HG03460 (cell line): ENCODE measurements at regions not wholly inside any gene's neighbourhood (a gene's known extent, or its start where the extent isn't known, plus 50 kb on each side); places are given as distances from the start of the nearest gene placed in this dataset.
"Not testable (repeated sequence)": the region's sequence is repeated elsewhere in the genome, so short reads cannot be mapped to it uniquely, and the experiment has no call there.

Experiments
- ATAC-seq: cut with Tn5 transposase; IDR thresholded peaks from one replicate; pipeline ENCODE4 v1.9.1; 2021; ENCODE audit not compliant: unreplicated experiment

DNA sequence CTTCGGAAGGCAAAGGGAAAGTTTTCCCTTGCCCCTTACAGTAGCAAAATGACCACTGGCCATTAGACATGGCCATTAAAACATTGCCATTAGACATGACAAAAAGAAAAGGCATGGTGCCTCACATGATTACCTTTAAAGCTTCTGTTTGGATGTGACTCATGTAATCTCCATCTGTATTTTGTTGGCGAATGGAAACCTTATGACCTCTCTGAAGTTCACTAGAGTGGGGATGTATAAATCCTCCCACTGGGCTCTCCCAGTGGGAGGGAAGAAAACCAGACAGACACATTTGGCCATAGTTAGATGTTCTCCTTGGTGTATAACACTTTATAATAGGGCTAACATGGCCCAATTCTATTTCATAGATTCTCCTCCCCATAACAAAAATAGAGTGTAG, 152.6 kb downstream of the MAGEB17 start:
- no peak for ATAC-seq

DNA sequence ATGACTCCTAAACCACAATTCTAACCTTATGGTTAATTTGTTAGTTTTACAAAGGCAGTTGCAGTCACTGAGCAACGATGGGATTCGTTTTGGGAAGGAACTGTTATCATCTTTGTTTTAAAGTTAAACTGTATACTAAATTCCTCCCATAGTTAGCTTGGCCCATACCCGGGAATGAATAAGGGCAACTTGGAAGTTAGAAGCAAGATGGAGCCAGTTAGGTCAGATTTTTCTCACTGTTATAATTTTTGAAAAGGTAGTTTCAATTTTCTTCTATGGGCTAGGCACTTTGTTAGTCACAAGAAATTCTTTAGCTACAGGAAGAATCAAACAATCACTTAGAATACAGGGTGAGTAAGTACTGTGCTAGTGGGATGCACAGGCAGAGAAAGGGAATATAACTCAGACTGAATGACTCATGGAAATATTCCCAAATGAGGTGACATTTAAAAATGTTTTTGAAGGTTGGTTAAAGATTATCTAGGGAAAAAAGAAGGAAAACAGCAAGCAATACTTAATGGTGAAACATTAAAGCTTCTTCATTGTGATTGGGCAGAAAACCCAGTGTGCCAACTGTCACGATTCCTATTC, 153.6 kb downstream of the MAGEB17 start:
- no peak for ATAC-seq

GRCh38 chrX:16333453-16333852, 166.2 kb downstream of the MAGEB17 start:
- ATAC-seq = no peak

DNA sequence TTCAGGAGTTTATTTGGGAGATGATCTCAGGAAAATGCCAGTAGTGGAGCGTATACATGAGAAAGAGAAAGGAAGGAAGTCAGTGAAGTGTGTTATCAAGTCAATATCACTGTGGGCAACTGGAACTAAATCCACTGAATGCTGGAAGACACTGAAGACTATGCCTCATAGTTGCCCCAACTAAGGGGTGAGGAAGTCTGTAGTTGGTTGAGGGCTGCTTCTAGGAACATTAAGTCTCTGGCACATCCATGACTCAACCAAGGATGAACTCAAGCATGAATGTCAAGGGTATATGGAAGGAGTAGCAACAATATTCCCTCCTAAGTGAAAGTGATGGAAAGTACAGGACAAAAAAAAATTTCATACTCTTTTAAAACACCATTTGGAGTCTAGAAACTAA, 167.9 kb downstream of the MAGEB17 start:
- ATAC-seq = no peak

DNA sequence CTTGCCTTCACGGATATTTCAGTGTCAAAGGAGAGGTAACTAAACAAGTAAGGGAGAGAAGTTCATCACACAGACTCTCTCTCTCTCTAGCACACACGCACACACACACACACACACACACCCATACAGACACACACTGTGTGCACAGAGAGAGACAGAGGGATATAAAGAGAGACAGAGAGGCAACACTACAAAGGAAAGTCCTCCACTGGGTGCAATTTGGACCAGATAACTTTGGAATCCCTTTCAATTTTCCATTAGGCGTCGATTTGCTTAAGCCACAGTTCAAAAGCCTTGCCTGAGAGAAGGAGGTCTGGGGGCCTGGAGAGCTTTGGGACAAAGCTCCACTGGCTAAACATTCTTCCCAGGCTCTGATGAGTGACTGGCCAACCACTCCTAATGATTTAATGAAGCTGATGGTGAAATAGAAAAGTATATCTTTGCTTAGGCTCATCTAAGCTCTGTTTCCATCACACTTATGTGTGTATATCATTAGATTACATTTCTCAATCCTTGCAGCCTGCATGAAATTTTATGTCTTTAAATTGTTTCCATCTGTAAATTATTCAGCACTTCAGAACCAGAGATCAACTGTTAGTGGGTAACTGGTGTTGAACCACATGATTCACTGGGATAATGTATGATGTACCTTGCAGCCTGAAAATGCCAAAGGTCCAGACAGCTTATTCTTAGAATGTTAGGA, 180.8 kb downstream of the MAGEB17 start:
- ATAC-seq = no peak

DNA sequence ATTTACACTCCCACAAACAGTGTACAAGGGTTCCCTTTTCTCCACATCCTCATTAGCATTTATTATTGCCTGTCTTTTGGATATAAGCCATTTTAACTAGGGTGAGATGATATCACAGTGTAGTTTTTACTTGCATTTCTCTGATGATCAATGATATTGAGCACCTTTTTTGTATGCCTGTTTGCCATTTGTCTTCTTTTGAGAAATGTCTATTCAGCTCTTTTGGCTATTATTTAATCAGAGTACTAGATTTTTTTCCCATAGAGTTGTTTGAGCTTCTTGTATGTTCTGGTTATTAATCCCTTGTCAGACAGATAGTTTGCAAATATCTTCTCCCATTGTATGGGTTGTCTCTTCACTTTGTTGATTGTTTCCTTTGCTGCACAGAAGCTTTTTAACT, 190.6 kb downstream of the MAGEB17 start:
- no peak for ATAC-seq

DNA sequence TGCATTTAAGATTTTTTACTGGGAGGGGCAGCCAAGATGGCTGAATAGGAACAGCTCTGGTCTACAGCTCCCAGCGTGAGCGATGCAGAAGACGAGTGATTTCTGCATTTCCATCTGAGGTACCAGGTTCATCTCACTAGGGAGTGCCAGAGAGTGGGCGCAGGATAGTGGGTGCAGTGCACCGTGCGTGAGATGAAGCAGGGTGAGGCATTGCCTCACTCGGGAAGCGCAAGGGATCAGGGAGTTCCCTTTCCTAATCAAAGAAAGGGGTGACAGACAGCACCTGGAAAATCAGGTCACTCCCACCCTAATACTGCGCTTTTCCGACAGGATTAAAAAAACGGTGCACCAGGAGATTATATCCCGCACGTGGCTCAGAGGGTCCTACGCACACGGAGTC, 192.8 kb downstream of the MAGEB17 start:
- ATAC-seq = not testable (repeated sequence)

DNA sequence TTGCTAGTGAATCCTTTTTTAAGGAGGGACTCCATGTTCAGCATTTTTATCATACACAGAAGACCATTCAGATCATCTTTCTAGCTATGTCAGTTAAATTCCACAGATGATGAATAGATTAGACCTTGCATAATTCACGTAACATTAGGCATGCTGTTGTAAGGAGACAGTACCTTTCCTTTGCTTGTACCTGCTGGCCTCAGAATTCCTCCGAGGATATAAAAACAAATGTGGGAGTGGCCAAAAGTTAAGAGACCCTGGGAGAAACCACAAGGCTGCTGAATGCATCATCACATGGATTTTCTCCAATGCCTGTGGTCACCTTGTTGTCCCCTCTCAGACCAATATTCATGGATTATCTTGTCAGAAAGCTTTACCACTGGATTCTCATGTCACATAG, 201.4 kb downstream of the MAGEB17 start:
- no peak for ATAC-seq

GRCh38 chrX:16376056-16376455, 208.8 kb downstream of the MAGEB17 start:
- ATAC-seq = no peak

GRCh38 chrX:16386126-16386525, 218.8 kb downstream of the MAGEB17 start:
- no peak for ATAC-seq

DNA sequence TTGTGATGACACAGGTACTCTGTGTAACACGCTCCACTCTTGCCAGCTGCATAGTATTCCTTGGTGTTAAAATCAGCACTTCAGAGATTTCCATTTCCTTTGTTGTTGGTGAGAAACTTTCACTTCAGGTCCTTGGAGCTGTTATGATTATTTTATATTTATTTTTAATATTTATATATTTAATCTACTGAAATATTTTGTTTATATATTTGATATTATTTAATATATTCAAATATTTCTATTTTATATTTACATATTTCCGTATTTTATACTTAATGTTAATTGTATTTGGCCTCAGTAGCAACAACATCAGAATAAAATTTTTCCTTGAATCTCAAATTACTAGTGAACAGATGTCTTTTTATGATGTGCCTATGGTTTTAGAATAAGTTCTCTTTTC, 225.3 kb downstream of the MAGEB17 start:
- no peak for ATAC-seq

DNA sequence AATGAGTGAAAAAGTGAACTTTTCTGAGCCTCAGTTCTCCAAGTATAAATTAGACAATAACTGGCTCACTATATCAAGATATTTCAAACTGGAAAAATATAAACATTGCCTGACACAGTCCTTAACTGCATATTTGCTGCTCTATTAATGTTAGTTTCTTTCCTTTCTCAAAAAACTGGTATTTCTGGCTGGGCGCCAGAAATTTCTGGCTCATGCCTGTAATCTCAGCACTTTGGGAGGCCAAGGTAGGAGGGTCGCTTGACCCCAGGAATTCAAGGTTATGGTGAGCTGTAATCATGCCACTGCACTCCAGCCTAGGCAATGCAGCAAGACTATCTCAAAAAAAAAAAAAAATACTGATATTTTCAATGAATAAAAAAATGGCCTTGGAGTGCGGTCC, 227.0 kb downstream of the MAGEB17 start:
- no peak for ATAC-seq

- no peak for ATAC-seq
Measured at GRCh38 chrX:16403808-16404207, 236.5 kb downstream of the MAGEB17 start.

DNA sequence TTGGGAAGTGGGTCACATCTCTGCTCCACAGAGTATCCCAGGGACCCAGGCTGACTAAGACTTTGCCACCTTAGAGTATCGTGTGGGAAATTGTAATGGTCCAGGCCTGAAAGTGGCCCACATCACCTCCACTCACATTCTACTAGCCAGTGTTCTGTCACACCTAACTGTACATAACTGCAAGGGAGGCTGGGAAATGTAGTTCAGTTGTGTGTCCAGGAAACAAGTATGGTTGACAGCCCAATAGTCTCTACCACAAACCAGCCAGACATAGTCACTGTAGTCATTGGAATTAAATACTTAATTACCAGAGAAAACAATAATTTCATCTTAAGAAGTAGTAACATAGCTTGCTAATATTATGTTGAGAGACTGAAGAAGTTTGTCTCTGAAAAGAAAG, 233.4 kb upstream of the S100G start:
- no peak for ATAC-seq

DNA sequence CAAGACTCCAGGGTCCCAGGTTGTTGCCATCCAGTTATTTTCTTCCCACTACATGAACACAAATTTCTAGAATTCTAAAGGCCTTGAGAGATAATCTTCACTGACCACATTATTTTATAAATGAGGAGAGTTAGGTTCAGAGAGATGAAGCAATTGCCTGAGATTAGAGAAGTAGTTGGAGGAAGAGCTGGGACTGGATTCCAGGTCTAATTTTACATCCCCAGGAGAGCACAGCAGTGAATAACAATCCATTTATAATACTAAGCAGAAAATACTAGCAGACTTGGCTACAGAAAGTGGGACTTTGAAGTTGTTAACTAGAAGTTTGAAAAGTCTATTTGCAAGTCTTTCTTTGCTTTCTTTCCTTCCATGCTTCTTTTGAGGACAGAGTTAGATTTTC, 231.3 kb upstream of the S100G start:
- ATAC-seq = no peak

DNA sequence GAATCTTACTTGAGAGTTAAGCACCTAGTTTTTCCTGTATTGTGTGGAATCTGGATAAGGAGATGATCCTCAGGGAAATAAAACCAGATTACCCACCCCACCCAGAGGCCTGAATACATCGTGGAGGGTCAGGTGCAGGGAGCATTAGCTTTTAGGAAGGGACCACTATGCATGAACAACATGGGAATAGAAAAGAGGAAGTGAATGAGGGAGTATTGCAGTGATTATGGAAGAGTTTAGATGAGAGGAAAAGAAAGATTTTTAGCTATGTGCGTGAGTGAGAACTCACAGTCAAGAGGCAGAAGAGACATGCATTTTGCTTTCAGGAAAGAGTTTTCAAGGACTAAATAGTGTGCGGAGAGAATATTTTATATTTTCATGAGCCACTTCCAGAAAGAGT, 222.3 kb upstream of the S100G start:
- ATAC-seq = no peak

DNA sequence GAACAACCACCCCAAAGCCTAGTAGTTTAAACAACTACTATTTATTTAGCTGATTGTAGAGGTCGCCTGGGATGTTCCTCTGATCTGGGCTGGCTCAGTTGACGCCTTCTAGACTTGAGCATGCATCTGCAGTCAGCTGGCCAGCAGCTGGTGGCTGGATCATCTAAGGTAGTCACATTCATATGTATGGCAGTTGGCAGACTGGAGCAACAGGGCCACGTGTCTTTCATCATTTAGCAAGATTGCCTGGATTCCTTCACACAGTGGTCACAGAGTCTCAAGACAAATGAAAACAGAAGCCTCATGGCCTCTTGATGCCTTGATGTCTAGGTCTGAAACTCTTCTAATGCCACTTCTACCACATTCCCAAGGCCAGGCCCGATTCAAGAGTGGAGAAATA, 220.6 kb upstream of the S100G start:
- no peak for ATAC-seq

DNA sequence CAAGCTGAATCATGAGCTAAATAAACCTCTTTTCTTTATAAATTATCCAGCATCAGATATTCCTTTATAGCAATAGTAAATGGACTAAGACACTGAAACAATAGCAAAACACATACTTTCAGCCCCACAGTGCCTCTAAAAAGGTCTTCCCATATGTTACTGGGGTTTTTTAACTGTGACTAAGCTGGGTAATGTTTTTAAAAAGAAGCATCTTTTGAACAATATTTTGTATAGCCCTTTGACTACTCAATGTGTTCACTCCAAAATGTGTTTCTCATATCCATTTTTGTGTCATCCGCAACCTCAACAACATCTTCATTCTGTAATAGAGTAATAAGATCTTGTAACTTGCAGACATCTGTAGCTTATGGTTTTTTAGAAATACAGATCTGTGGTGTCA, 218.7 kb upstream of the S100G start:
- ATAC-seq = no peak

GRCh38 chrX:16433021-16433420, 216.9 kb upstream of the S100G start:
- no peak for ATAC-seq

- ATAC-seq = no peak
Measured at GRCh38 chrX:16435399-16435986, 214.5 kb upstream of the S100G start.

DNA sequence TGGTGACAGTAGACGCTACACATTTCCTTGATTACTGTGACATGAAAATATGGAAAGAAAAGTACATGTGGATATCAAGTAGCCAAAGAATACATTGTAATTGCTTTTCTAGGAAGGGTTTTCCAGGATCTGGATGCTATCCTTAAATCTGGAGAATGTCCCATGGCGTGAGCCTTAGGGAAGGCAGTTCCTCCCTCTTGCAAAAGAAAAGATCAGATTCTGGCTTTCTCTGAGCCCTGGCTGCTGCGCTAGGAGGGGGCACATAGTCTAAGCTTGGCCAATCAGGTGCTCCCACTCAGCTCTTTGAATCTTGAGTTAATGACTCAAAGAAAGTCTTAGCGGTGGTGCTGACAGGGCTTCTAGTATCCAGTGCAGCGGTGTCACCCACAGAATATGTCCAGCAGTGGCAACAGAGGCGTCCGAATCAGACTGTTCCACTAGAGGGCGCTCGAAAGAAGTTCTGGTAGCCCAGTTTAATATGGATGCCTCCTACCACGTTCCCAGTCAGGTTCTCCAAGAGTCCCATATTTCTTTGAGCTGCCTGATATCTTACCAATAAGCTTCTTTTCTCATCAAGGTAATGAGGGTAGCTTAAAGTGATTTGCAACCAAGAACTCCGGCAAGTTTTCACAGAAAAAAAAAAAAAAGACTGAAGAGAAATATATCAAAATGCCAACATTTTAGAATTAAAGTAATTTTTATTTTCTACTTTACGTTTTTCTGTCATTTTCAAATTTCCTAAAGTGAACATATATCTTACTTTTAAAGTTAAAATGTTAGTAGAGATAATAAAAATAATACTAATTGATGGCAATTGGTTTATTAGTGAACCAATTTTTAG, 213.4 kb upstream of the S100G start:
- ATAC-seq = no peak

GRCh38 chrX:16440446-16440845, 209.5 kb upstream of the S100G start:
- no peak for ATAC-seq
